Esophagus muscularis mucosa (tissue), 4 donors: ENCODE measurements at regions not wholly inside any gene's neighbourhood (a gene's known extent, or its start where the extent isn't known, plus 50 kb on each side); places are given as distances from the start of the nearest gene placed in this dataset.

Experiments used
- CTCF ChIP-seq, 3 experiments: fragments of 200-600 bp in 2 of 3; fragments of 450-650 bp in 1 of 3; sonication (generic) in 2 of 3; IDR thresholded peaks; one replicate each; pipeline ENCODE4 v1.5.1; 2017 to 2019; ENCODE audit warnings: antibody characterized with exemption in 3 of 3, mild to moderate bottlenecking in 2 of 3, moderate library complexity in 1 of 3
- EP300 ChIP-seq: sonication (generic); formaldehyde crosslinking; IDR thresholded peaks from one replicate; pipeline ENCODE4 v1.6.1; 2017; ENCODE audit warnings: antibody characterized with exemption
- POLR2A ChIP-seq: fragments of 450-650 bp; IDR thresholded peaks from one replicate; pipeline ENCODE4 v1.6.1; 2017; ENCODE audit warnings: antibody characterized with exemption, moderate library complexity, mild to moderate bottlenecking, low read depth
- POLR2AphosphoS5 ChIP-seq, 2 donors: sonication (generic); formaldehyde crosslinking; IDR thresholded peaks; one replicate each; pipeline ENCODE4 v1.6.1; 2017; ENCODE audit warnings: antibody characterized with exemption in 2 of 2

- TF ChIP-seq CTCF (IDR thresholded peaks at IDR 0.05) (no peak), POLR2AphosphoS5 (IDR thresholded peaks at IDR 0.05) (no peak), POLR2A (no peak), EP300 (no peak)
These were observed 390.0 kb upstream of the RPS6KA3 start for GRCh38 chrX:20656721-20657120.
